GM12865 (cell line): ENCODE measurements at regions not wholly inside any gene's neighbourhood (a gene's known extent, or its start where the extent isn't known, plus 50 kb on each side); places are given as distances from the start of the nearest gene placed in this dataset.
"Not testable (repeated sequence)": the region's sequence is repeated elsewhere in the genome, so short reads cannot be mapped to it uniquely, and the experiment has no call there.

Experiments used
- DNase-seq: peaks from one replicate; pipeline ENCODE4 v3.0.0; 2010; ENCODE audit warnings: low read depth
- H3K4me3 ChIP-seq: 2 replicates; pipeline ENCODE4 v1.5.1; 2011; ENCODE audit warnings: mild to moderate bottlenecking, low read depth, low read length, control low read depth
- TF ChIP-seq, protein P1 (sequence below): IDR thresholded peaks from 2 replicates; pipeline ENCODE4 v1.5.1; 2011; ENCODE audit warnings: low read length, control low read depth, low read depth, inconsistent platforms; ENCODE audit not compliant: insufficient read depth; ENCODE audit errors: missing control alignments

DNA sequence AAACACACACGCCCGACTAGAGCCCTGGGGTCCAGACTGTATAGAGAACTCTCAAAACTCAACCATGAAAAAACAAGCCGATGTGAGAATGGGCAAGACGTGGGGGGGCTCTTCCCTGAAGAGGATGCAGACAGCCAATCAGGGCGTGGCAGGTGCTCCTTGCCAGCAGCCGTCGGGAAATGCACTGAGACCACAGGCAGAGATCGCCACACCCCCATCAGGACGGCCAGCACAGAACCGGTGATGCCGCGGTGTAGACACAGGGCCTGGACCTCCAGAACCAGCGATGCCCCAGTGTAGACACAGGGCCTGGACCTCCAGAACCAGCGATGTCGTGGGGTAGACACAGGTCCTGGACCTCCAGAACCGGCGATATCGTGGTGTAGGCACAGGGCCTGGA, 169.2 kb downstream of the LAT start:
- H3K4me3 ChIP-seq = no peak overlapping the region
- DNase-seq = no peak
- TF ChIP-seq, protein P1, sequence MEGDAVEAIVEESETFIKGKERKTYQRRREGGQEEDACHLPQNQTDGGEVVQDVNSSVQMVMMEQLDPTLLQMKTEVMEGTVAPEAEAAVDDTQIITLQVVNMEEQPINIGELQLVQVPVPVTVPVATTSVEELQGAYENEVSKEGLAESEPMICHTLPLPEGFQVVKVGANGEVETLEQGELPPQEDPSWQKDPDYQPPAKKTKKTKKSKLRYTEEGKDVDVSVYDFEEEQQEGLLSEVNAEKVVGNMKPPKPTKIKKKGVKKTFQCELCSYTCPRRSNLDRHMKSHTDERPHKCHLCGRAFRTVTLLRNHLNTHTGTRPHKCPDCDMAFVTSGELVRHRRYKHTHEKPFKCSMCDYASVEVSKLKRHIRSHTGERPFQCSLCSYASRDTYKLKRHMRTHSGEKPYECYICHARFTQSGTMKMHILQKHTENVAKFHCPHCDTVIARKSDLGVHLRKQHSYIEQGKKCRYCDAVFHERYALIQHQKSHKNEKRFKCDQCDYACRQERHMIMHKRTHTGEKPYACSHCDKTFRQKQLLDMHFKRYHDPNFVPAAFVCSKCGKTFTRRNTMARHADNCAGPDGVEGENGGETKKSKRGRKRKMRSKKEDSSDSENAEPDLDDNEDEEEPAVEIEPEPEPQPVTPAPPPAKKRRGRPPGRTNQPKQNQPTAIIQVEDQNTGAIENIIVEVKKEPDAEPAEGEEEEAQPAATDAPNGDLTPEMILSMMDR = no peak

DNA sequence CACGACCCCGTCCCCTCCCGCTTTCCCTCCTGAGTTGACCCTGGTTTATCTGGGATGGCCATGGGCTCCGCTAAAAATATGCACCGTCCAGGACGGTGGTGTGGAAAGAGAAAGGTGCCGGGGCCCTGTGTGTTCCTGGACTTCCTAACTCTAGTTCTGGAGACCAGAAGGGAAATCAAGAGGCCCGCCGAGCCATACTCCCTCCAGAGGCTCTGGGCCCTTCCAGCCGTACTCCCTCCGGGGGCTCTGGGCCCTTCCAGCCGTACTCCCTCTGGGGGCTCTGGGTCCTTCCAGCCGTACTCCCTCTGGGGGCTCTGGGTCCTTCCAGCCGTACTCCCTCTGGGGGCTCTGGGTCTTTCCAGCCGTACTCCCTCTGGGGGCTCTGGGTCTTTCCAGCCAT, 168.5 kb downstream of the LAT start:
- H3K4me3 ChIP-seq, DNase-seq: not testable (repeated sequence)

DNA sequence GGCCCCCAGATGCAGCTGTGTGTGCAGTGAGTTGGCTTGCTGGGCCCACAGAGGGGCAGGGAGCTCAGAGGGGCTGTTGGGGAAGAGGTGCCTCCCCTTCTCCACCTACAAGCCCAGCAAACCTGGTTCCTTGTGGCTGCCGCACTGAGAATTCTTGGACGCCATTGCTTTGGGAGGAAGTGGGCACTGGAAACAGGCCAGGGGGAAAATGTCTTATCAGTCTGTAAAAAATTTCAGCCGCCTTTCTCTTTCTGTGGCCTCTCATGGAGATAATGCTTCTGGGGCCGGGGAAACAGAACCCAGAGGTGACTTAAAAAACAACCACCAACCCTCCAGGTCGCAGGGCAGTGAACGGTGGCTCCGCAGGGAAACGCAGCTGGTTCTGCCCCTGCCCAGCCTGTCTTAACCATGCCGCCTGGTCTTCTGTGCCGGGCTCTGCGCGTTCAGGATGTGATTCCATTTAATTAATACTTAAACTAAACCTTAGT, 167.7 kb downstream of the LAT start:
- not testable (repeated sequence) for DNase-seq, H3K4me3 ChIP-seq

DNA sequence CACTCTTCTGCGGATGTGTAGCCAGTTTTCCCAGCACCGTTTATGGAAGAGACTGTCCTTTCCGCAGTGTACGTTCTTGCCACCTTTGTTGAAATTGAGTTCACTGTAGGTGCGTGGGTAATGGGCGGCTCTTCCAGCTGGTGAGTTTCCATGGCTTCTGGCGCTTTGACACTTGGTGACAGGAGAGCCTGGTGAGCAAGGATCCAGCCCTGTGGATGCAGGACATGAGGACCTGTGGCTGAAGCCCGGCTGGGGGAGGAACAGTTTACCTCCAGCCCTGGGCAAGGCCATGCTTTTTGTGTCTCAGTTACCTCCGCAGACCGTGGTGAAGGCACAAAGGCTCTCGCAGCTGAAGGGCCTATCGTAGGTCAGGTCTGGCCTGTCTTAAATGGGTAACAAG, 166.5 kb downstream of the LAT start:
- no peak for DNase-seq
- no peak overlapping the region for H3K4me3 ChIP-seq
- TF ChIP-seq, protein P1 = no peak

DNA sequence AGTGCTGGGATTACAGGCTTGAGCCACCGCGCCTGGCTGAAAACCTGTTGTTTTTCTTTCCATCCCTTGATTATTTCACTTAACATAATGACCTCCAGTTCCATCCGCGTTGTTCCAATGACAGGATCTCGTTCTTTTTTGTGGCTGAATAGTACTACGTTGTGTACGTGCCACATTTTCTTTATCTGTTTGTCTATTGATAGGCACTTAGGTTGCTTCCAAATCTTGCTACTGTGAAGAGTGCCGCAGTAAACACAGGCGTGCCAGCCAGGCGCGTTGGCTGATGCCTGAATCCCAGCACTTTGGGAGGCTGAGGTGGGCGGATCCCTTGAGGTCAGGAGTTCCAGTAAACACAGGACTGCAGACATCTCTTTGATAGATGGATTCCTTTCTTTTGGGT, 165.1 kb downstream of the LAT start:
- DNase-seq, H3K4me3 ChIP-seq: not testable (repeated sequence)

DNA sequence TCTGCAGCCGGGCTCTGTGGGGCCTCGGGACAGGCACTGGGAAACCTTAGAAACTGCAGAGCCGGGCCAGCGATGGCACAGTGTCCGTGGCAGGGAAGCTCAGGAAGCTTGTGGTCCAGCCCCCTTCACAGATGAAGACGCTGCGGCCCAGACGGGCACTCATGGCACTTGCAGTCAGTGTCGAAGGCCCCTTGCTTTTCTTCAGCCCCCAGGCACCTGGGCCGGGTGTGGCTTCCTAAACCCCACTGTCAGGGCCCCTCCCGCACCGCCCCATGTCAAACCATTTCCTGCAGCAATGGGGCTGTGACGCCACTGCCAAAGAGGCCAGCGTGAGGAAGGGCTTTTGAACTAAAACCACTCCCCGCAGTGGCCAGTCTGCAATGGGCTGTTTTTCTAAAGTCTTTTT, 164.0 kb downstream of the LAT start:
- no peak for DNase-seq
- TF ChIP-seq, protein P1 = no peak
- H3K4me3 ChIP-seq = no peak overlapping the region

DNA sequence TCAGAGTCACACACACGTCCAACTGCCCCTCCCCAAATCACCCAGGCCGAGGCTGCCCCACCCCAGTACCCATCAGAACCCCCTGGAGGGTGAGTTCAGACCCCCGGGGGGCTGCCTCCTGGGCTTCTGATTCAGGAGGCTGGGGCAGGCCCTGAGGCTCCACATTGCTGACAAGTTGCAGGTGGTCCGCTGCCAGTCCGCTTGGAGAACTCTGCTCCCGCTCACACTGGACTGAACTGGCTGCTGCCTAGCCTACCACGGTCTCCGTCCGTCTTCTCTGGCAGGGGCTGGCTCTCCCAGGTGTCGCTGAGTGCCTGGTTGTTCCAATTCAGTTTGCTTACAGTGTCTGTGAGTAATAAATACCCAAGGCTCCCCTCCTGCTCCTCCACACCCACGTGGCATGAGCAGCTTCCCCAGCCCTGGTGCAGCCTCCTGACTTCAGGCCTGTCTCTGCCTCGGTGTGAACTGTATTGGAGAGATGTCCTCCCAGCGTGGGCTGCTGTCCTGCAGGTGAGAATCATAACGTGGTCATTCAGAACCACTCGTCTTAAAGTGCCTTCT, 163.4 kb downstream of the LAT start:
- H3K4me3 ChIP-seq = no peak overlapping the region
- DNase-seq = no peak
- TF ChIP-seq, protein P1 = no peak

DNA sequence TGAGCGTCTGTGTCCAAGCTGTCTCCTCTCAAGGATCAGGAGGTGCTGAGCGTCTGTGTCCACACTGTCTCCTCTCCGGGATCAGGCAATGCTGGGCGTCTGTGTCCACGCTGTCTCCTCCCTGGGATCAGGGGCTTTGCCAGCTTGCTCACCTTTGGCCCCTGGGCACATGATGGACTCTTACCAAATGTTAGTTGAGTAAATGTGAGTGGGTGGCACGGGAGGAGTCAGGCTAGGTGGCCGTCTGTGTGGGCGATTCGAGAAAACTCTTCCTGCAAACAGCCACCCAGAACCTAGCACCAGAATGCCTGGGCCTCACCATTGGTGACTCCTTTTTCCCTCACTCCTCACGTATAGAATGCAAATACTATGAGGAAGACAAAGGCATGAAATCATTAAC, 162.9 kb downstream of the LAT start:
- not testable (repeated sequence) for H3K4me3 ChIP-seq, DNase-seq

DNA sequence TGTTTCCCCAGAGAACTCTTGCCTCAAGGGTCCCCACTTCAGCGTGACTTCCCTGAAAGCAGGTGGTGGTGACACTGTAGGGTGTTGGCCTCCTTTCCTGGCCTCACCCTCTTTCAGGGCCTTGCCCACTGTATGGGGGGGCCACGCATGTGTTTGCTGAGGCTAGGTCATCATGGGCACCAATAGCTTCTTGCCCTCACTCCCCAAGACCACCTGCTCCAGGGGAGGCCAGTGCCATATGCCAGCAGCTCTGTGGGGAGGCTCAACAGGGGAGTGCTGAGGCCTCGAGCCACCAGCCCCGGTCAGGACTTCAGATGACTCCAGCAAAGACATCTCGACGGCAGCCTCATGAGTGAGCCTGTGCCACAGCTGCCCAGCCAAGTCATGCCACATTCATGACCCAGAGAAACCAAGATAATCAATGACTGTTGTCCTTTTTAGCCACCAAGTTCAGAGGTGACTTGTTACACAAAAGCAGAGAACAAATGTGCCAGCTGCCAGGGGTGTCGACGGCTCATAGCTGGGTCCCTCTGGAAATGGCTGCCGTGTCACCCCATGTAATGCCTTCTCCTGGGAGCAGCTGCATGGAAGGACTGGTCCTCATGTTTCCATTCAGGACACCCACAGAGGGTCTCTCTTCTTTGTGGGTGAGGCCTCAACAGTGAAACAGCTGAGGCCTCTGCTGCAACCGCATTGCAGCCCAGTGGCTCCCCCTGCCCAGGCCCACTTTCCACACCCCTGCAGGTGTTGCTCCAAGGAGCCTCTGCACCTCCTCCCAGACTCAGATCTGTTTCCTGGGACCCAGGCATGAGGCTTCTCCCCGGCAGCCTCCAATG, 162.2 kb downstream of the LAT start:
- DNase-seq, H3K4me3 ChIP-seq: not testable (repeated sequence)
